A549 (cell line): ENCODE measurements at regions not wholly inside any gene's neighbourhood (a gene's known extent, or its start where the extent isn't known, plus 50 kb on each side); places are given as distances from the start of the nearest gene placed in this dataset.

Source experiments
- ATAC-seq, 2 experiments: fragments of 200-7000 bp in 1 of 2; fragments of >200 bp in 1 of 2; cut with Nextera tagmentation in 1 of 2; cut with Tn5 transposase in 1 of 2; 3 replicates each; pipeline versions ENCODE4 v1.8.0 to v1.9.1; 2018 to 2020; ENCODE audit warnings: mild to moderate bottlenecking in 1 of 2, moderate library complexity in 1 of 2
- CTCF ChIA-PET: fragments of 300-600 bp; sonication (Branson Sonifier 250); formaldehyde crosslinking; extraction: SDS; loops from one replicate; lab custom pipeline; 2021; ENCODE audit warnings: antibody characterized with exemption, inconsistent platforms; lab: Yijun Ruan, JAX
- POLR2A ChIA-PET: fragments of 350-600 bp; formaldehyde crosslinking; extraction: SDS; loops from one replicate; lab custom pipeline; 2021; ENCODE audit warnings: antibody characterized with exemption, inconsistent platforms; lab: Yijun Ruan, JAX
- DNase-seq, 2 experiments: peaks; one replicate each; pipeline versions ENCODE4 v3.0.0 to v3.0.0-alpha.2; 2011 to 2016; ENCODE audit warnings: low read depth in 1 of 2, low spot score in 1 of 2
- FAIRE-seq: peaks from 2 replicates; lab custom pipeline; 2011; peaks lifted over from hg19 to GRCh38; lab: Jason Lieb, UNC
- H3K27ac ChIP-seq, 2 experiments: fragments of >200 bp; sonication (Bioruptor Twin); formaldehyde crosslinking; 3 replicates each; pipeline ENCODE4 v1.5.1; 2016 to 2017
- H3K4me1 ChIP-seq: fragments of >200 bp; sonication (Bioruptor Twin); formaldehyde crosslinking; 3 replicates; pipeline ENCODE4 v1.6.1; 2016
- H3K4me2 ChIP-seq: fragments of >200 bp; sonication (Bioruptor Twin); formaldehyde crosslinking; 3 replicates; pipeline ENCODE4 v1.6.1; 2016
- H3K4me3 ChIP-seq: fragments of >200 bp; sonication (Bioruptor Twin); formaldehyde crosslinking; 3 replicates; pipeline ENCODE4 v1.5.1; 2016
- H3K9me3 ChIP-seq: fragments of >200 bp; sonication (Bioruptor Twin); formaldehyde crosslinking; 3 replicates; pipeline ENCODE4 v1.6.1; 2016
- BHLHE40 ChIP-seq: IDR thresholded peaks from 2 replicates; pipeline ENCODE4 v1.6.1; 2012; ENCODE audit warnings: low read depth, low read length, inconsistent platforms
- CBX2 ChIP-seq: fragments of 200-600 bp; sonication (generic); IDR thresholded peaks from 2 replicates; pipeline ENCODE4 v1.6.1; 2016; ENCODE audit warnings: low read depth, mild to moderate bottlenecking, borderline replicate concordance
- CBX8 ChIP-seq: fragments of 200-600 bp; sonication (generic); IDR thresholded peaks from 2 replicates; pipeline ENCODE4 v1.6.1; 2016
- CTCF ChIP-seq: fragments of >200 bp; sonication (Bioruptor Twin); formaldehyde crosslinking; IDR thresholded peaks from 3 replicates; pipeline ENCODE4 v1.5.1; 2016
- EHMT2 ChIP-seq: fragments of 200-600 bp; sonication (generic); IDR thresholded peaks from 2 replicates; pipeline ENCODE4 v1.6.1; 2016; ENCODE audit warnings: antibody characterized with exemption, low read depth, mild to moderate bottlenecking, moderate library complexity
- ELK1 ChIP-seq: fragments of 150-350 bp; IDR thresholded peaks from 2 replicates; pipeline ENCODE4 v1.6.1; 2014; ENCODE audit warnings: low read depth, mild to moderate bottlenecking, low read length
- EP300 ChIP-seq, 2 experiments: fragments of >200 bp; sonication (Bioruptor Twin); formaldehyde crosslinking; IDR thresholded peaks; 2 replicates in 1 of 2; 3 replicates in 1 of 2; pipeline ENCODE4 v1.6.1; 2016 to 2017
- FOSB ChIP-seq: fragments of 250-450 bp; sonication (Bioruptor Pico); IDR thresholded peaks from 2 replicates; pipeline ENCODE4 v1.5.0; 2020; ENCODE audit warnings: mild to moderate bottlenecking, moderate library complexity
- HDAC2 ChIP-seq: fragments of 200-600 bp; sonication (generic); IDR thresholded peaks from 2 replicates; pipeline ENCODE4 v1.6.1; 2016
- HOXA7 ChIP-seq: fragments of 250-450 bp; sonication (Bioruptor Pico); IDR thresholded peaks from 2 replicates; pipeline ENCODE4 v1.5.0; 2020; ENCODE audit warnings: mild to moderate bottlenecking, moderate library complexity
- HOXB13 ChIP-seq: fragments of 250-450 bp; sonication (Bioruptor Pico); IDR thresholded peaks from 2 replicates; pipeline ENCODE4 v1.5.0; 2020; ENCODE audit warnings: low read depth, mild to moderate bottlenecking, moderate library complexity
- HOXB5 ChIP-seq: fragments of 250-450 bp; sonication (Bioruptor Pico); IDR thresholded peaks from 2 replicates; pipeline ENCODE4 v1.5.0; 2020; ENCODE audit warnings: mild to moderate bottlenecking, moderate library complexity
- JUN ChIP-seq, 2 experiments: fragments of >200 bp; sonication (Bioruptor Twin); formaldehyde crosslinking; IDR thresholded peaks; 2 replicates in 1 of 2; 3 replicates in 1 of 2; pipeline ENCODE4 v1.6.1; 2016 to 2017
- JUNB ChIP-seq: fragments of >200 bp; sonication (Bioruptor Twin); formaldehyde crosslinking; IDR thresholded peaks from 2 replicates; pipeline ENCODE4 v1.6.1; 2016
- KDM1A ChIP-seq: fragments of 200-600 bp; sonication (generic); IDR thresholded peaks from 2 replicates; pipeline ENCODE4 v1.6.1; 2016; ENCODE audit warnings: low read depth, mild to moderate bottlenecking
- KDM5A ChIP-seq: fragments of 200-600 bp; sonication (generic); IDR thresholded peaks from 2 replicates; pipeline ENCODE4 v1.6.1; 2016; ENCODE audit warnings: antibody characterized with exemption, mild to moderate bottlenecking
- MAFK ChIP-seq: fragments of 450-650 bp; IDR thresholded peaks from 2 replicates; pipeline ENCODE4 v1.6.1; 2014; ENCODE audit not compliant: partially characterized antibody
- MYC ChIP-seq: IDR thresholded peaks from 2 replicates; pipeline ENCODE4 v1.6.1; 2012; ENCODE audit warnings: mild to moderate bottlenecking, inconsistent platforms, low read length, improper control_type of control experiment, borderline replicate concordance
- PHF8 ChIP-seq: fragments of 200-600 bp; sonication (generic); IDR thresholded peaks from 2 replicates; pipeline ENCODE4 v1.6.1; 2016; ENCODE audit warnings: low read depth, mild to moderate bottlenecking, antibody characterized with exemption, moderate library complexity, borderline replicate concordance
- RAD21 ChIP-seq, 2 experiments: fragments of >200 bp in 1 of 2; sonication (Bioruptor Twin) in 1 of 2; formaldehyde crosslinking in 1 of 2; IDR thresholded peaks in 1 of 2; conservative IDR thresholded peaks in 1 of 2; 2 replicates in 1 of 2; 3 replicates in 1 of 2; pipeline ENCODE4 v1.6.1; 2012 to 2018; ENCODE audit warnings: inconsistent platforms in 1 of 2
- RARB ChIP-seq: fragments of 250-450 bp; sonication (Bioruptor Pico); IDR thresholded peaks from 2 replicates; pipeline ENCODE4 v1.8.0; 2021; ENCODE audit warnings: mild to moderate bottlenecking, moderate library complexity
- SMC3 ChIP-seq: fragments of >200 bp; sonication (Bioruptor Twin); formaldehyde crosslinking; IDR thresholded peaks from 3 replicates; pipeline ENCODE4 v1.6.1; 2018; ENCODE audit warnings: inconsistent platforms
- SREBF2 ChIP-seq: fragments of 450-650 bp; IDR thresholded peaks from 2 replicates; pipeline ENCODE4 v1.6.1; 2014; ENCODE audit warnings: mild to moderate bottlenecking, moderate library complexity
- ZSCAN20 ChIP-seq: fragments of 250-450 bp; sonication (Bioruptor Pico); IDR thresholded peaks from 2 replicates; pipeline ENCODE4 v1.8.0; 2022; ENCODE audit warnings: mild to moderate bottlenecking, moderate library complexity
- WGBS: methylation state at CpG from one replicate; pipeline ENCODE4 v1.1.6; 2017; ENCODE audit errors: missing lambda C conversion rate; 5-methylcytosine and 5-hydroxymethylcytosine counted together
- TF ChIP-seq, protein P1 (sequence below): fragments of 250-450 bp; sonication (Bioruptor Pico); IDR thresholded peaks from 2 replicates; pipeline ENCODE4 v1.5.0; 2020; ENCODE audit warnings: low read depth, mild to moderate bottlenecking, moderate library complexity

- FAIRE-seq (no peak), ATAC-seq (no peak)
- H3K4me1 ChIP-seq: peaks cover 1% of the 10 kb centered on the region; the same call in 1 of the 3 replicates
- CTCF ChIA-PET: no interaction called here
- no peak overlapping the region for H3K4me3 ChIP-seq
- TF ChIP-seq SMC3: no peak
- no peak for TF ChIP-seq ELK1
- no peak for TF ChIP-seq HOXB13 (CRISPR knock-in tag)
- no peak for TF ChIP-seq PHF8
- TF ChIP-seq EP300 (IDR thresholded peaks at IDR 0.05): no peak
- no peak for TF ChIP-seq SREBF2
- no peak for TF ChIP-seq JUN (IDR thresholded peaks at IDR 0.05)
- TF ChIP-seq, all 56 proteins: peak for 0
- POLR2A ChIA-PET: no interaction called here
- Histone ChIP-seq H3K4me2 (no peak overlapping the region), H3K27ac (no peak overlapping the region), H3K9me3 (no peaks in the 10 kb centered on the region)
- no peak for DNase-seq
These were observed 681.2 kb upstream of the NECTIN3 start for GRCh38 chr3:110390372-110390771.

DNA sequence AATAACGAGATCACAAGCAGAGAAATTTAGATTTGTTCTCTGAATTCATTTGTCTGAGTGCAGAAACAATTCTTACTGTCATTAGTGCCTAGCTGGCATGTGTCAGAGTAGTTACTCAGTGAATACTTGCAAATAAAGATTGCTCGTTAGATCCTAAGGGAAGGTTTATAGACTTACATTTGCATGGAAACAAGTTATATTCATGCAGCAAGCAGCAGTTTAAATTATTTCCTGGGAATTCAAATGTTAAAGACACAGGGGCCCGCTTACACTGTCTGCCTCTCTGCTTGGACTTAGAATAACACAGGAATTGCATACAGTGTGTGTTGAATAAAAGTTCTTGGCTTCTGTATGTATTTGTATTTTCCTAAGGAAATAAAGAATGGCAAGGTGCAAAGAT lies 680.6 kb upstream of the NECTIN3 start:
- no peaks in the 10 kb centered on the region for H3K4me1 ChIP-seq
- WGBS: 66% methylated on average over 3 of the region's 3 CpGs
- POLR2A ChIA-PET: no interaction called here
- DNase-seq (no peak), FAIRE-seq (no peak), ATAC-seq (no peak)
- TF ChIP-seq KDM5A: no peak
- TF ChIP-seq FOSB (CRISPR knock-in tag): no peak
- TF ChIP-seq HDAC2: no peak
- no peak for TF ChIP-seq CTCF
- no peak for TF ChIP-seq CBX8
- no peak for TF ChIP-seq MYC
- CTCF ChIA-PET: no interaction called here
- no peak overlapping the region for H3K27ac ChIP-seq
- no peak overlapping the region for H3K4me2 ChIP-seq
- no peaks in the 10 kb centered on the region for H3K9me3 ChIP-seq
- H3K4me3 ChIP-seq: no peak overlapping the region

DNA sequence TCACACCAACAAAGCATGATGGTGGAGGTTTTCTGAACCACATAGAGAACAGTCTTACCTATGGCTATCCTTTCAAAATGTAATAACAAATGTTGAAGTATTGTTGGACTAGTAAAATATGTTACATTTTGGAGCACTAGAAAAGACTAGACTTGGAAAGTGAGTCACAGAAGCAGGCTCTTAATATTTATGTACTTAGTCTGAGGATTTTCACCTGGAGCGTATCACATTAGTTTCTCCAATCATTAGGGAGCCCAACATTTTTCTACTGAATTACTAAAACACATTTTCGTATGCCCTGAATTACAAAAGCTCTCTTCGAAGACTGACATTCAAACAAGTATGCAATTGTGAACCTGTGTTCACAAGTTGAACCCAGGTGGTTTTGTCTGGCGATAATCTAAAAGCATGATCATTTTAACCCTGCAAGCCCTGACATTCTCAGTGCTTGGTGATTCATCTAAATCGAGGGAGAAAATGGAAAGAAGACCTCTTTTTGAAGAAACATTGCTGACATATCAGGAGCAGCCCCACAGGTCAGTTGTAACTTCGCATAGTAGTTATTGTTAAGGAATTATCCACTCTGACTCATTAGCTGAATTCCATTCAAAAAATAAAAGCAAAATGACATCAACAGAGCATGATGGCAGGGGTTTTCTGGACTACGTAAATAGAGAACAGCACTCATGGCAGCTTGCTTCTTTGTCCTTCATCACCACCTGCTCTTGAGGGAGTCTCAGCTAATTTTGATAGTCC lies 679.8 kb upstream of the NECTIN3 start:
- POLR2A ChIA-PET: no interaction called here
- Histone ChIP-seq H3K4me3 (no peak overlapping the region), H3K9me3 (no peaks in the 10 kb centered on the region), H3K4me2 (no peak overlapping the region), H3K4me1 (no peaks in the 10 kb centered on the region), H3K27ac (no peak overlapping the region)
- DNase-seq (no peak), ATAC-seq (no peak), FAIRE-seq (no peak)
- CTCF ChIA-PET: no interaction called here
- WGBS: 72% methylated on average over 7 of the region's 7 CpGs
- TF ChIP-seq HOXA7 (CRISPR knock-in tag) (no peak), KDM1A (no peak), RARB (CRISPR knock-in tag) (no peak), SMC3 (no peak), PHF8 (no peak), HDAC2 (no peak), HOXB5 (CRISPR knock-in tag) (no peak), CBX2 (no peak), EHMT2 (no peak), ZSCAN20 (no peak), JUNB (no peak), BHLHE40 (no peak), FOSB (CRISPR knock-in tag) (no peak), RAD21 (conservative IDR thresholded peaks at IDR 0.05 in 1 of 2, IDR thresholded peaks at IDR 0.05 in 1 of 2) (no peak), MAFK (no peak)
- TF ChIP-seq, protein P1, sequence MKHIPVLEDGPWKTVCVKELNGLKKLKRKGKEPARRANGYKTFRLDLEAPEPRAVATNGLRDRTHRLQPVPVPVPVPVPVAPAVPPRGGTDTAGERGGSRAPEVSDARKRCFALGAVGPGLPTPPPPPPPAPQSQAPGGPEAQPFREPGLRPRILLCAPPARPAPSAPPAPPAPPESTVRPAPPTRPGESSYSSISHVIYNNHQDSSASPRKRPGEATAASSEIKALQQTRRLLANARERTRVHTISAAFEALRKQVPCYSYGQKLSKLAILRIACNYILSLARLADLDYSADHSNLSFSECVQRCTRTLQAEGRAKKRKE: no peak
